NCI-H128 (cell line): ENCODE measurements at regions not wholly inside any gene's neighbourhood (a gene's known extent, or its start where the extent isn't known, plus 50 kb on each side); places are given as distances from the start of the nearest gene placed in this dataset.
"Not testable (repeated sequence)": the region's sequence is repeated elsewhere in the genome, so short reads cannot be mapped to it uniquely, and the experiment has no call there.

Experiments used
- DNase-seq: peaks from one replicate; lab custom pipeline; 2025; ENCODE audit not compliant: unreplicated experiment; lab: John Stamatoyannopoulos, UW

DNA sequence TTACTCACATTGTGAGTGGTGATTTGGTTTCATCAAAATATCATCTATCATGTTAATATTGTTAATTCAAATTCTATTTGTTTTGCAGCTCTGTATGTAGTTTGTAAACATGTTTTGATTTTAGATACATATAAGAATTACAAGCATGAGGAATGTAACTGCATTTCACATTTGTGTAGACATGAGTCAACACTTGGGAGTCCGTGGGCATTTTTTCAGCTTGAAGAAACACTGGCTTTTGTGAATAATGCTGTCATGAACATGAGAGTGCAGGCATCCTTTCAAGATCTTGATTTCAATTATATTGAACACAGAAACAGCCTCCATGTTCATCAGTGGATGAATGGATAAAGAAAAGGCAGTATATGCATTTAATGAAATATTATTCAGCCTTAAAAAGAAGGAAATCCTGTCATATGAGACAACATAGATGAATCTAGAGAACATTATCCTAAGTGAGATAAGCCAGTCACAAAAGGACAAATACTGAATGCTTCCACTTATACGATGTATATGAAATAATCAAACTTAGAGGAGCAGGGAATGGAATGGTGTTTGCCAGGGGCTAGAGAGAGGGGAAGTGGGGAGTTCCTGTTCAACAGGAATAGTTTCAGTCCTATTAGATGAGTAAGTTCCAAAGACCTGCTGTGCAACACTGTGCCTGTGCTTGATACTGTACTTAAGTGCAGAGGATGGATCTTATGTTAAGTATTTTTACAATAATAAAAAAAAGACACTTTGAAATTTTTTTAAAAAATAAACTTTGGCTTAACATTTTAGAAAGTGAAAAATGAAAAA lies 194.9 kb downstream of the LRATD1 start:
- DNase-seq = no peak

DNA sequence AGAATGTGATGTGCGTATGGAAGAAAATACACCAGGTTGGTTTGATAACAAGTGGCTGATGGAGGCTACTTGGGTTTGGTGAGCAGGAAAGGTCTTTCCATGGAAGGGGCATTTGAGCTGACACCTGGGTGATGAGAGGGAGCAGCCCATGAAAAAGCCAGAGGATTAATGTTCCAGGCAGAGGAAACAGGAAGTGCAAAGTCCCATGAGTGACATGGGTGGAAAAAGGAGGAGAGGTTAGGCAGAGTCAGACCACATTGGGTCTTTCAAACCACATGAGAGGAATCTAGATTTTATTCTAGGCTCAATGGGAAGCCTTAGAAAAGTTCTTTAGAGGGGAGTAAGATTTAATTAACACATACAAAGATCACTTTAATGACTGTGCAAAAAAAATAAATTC lies 195.7 kb downstream of the LRATD1 start:
- no peak for DNase-seq

- DNase-seq = no peak
Measured at GRCh38 chr2:14828968-14829367, 196.5 kb downstream of the LRATD1 start.

DNA sequence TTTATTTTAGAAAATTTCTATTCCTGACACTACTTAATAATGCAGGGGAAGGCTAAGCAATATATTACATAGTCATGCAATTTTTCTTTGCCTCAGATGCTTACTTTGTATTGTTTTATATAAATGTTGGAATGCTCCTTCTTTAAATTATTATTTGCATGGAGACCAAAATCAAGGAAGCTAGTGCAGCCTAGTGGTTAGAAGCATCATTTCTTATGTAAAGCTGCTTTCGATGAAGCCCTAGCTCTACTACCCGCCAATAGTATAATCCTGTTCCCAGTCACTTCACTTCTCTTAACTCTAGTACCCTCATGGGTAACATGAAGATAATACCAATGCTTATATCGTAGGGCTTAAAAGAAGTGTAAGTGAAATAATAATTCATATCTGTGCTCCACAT lies 198.9 kb downstream of the LRATD1 start:
- no peak for DNase-seq

- no peak for DNase-seq
Measured at GRCh38 chr2:14843507-14844204, 211.1 kb downstream of the LRATD1 start.

- no peak for DNase-seq
Measured at GRCh38 chr2:14855751-14856150, 223.2 kb downstream of the LRATD1 start.

GRCh38 chr2:14861181-14861580 lies 228.7 kb downstream of the LRATD1 start:
- DNase-seq = no peak

DNA sequence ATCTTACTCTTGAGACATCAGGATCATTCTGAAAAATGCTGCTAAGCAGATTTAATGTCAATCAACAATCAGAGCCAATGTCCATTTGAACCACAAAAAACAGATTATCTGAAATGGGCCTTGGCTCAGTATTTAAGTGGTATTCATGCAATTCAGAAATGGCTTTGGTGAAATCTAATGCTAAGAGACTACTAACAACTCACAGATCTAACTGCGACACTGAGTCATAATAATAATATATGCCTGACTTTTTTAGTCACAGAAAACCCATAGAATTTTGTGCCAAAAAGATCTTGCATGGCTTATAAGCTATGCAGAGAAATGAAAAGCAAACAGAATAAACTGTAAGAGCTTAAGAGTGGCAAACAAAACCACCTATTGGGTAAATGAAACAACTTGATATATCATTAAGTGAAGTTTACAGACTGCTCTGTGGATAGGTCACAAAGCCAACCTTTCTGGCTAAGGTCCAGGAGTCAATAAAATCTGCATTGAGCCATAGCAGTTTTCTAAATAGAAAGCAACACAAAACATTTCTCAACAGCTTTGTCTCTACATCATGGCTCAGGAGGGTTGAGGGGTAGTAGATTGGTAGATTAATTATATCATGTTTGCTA lies 234.3 kb downstream of the LRATD1 start:
- DNase-seq = peak; percentile 82

DNA sequence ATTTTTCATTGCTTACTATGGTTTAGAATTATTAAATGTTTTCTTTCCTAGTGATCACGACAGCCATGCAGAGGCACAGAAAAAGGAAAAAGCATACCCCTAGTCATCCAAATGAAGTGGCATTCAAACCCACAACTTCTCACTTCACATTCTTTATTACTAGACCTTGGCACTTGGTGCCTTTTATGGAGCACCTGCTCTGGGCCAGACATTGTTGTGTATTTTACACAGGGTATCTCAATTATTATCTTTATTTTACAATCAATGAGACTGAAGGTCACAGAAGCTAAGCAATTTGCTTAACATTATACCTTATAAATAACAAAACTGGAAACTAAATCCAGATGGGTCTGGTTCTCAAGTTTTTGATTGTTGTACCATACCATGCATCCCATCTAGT lies 235.3 kb downstream of the LRATD1 start:
- DNase-seq = no peak

DNA sequence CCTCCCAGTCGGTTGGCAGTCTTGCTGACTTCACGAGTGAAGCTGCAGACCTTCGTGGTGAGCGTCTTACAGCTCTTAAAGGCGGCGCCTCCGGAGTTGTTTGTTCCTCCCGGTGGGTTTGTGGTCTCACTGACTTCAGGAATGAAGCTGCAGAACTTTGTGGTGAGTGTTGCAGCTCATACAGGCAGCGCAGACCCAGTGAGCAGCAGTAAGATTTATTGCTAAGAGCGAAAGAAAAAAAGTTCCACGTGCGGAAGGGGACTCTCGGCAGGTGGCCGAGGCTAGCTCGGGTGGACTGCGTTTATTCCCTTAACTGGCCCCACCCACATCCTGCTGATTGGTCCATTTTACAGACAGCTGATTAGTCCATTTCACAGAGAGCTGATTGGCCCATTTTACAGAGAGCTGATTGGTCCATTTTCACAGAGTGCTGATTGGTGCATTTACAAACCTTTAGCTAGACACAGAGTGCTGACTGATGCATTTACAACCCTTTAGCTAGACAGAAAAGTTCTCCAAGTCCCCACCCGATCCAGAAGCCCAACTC lies 240.3 kb downstream of the LRATD1 start:
- DNase-seq = no peak

DNA sequence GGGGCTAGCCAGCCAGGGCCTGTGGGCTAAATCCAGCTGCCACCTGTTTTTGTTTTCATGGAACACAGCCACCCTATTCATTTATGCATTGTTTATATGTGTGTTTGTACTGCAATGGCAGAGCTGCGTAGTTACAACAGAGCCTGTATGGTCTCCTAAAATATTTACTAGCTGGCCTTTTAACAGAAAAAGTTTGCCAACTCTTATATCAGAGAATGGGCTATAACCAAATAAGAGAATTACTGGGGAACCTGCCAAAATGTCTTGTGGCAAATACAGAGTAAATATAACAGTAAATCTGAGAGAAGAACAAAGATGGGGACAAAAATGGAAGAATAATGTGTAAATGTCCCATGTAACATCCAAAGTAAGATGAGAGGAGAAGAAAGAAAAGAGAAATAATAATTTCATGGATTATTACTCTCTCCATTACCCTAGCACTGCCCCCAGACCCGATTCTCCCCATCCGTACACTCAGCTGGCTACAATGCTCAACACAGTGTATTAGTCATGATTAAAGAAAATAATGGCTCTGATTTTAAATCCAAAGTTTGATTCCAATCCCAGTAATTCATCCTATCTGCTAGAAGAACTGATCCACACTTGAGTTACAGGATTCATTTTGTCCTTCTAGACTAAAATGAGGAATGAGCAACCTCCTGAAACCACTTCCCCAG lies 249.3 kb downstream of the LRATD1 start:
- no peak for DNase-seq

DNA sequence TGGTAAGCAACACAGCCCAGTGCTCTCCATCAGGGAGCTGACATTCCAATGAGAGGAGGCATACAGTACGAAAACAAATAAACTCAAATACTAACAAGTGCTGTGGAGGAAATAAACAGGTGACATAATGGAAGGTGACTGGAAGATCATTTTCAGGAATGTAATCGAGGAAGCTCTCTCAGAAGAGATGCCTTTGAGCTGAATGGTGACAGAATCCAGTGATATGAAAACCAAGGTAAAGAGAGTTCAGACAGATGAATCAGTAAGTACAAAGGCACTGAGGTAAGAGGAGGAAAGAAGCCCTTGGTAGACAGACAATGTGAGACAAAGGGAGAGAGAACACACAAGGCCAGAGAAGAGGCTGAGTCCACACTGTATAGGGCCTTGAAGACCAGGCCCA lies 252.1 kb downstream of the LRATD1 start:
- no peak for DNase-seq

DNA sequence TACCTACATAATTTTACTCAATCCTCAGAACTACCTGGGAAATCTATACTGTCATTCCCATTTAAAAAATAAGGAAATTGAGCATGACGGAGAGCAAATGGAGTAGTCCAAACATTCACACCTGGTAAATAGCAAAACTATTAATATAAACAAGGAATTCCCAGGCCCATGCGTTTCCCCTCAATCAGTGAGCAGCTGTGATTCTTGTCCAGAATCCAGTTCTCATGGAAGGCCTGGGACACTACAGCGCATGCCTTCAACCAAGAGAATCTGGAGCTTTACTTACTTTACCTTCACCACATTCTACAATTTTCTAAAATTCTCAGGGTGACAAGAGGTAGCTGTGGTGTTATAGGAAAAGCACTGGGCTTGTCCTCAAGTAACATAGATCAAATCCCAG lies 259.0 kb downstream of the LRATD1 start:
- DNase-seq = no peak

GRCh38 chr2:14896330-14897030 lies 264.0 kb downstream of the LRATD1 start:
- no peak for DNase-seq

DNA sequence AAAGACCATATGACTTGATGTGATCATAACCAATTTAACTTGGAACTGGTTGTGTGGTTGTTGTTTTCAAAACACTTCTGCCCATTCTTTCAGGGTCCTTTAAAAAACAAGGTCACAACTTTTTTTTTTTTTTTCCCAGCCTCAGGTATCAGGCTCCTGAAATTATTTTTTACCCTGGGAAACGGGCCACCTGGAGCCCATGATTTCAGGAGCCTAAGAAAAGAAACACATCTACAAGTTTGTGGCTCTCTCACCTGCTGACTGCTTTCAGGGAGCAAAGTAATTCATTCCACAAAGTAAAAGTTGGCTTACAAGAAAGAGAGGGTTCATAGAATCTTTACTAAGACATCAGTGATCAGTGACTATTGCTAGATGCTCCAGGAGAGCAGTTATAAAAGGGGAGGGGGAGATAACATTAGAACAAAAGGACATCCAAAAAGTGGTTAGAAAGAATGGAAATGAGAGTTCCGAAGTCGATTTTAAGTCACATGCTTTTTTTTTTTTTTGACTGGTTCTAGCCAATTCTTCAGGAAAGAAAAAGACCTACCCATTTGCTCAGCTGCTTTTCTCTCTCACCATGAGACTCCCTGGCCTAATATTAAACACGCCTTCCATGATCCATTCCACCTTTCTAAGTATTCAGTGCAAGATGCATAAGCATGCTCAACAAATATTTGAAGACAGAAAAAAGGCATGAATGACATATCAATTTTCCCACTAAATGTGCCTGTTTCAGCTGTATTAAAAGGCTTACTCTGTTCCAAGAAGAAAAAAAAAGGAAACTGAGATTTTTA lies 267.3 kb downstream of the LRATD1 start:
- no peak for DNase-seq

DNA sequence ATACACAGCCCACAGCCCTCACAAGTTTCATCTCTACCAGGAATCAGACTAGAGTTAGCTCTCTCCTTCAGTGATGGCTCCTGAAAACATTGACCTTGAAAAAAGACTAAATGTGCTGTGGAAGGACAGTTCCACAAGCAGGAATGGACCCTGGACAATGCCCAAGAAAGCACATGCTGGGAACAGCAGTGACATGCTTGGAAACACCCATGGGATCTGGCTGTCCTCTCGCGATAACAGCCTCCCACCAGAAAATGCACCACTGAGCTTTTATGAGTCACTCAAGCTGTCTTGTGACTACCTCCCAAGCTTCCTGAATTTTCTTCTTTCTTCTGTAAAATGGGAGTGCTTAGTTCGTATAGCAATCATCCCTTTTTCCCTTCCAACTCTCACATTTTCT lies 269.2 kb downstream of the LRATD1 start:
- no peak for DNase-seq

- DNase-seq = no peak
Measured at GRCh38 chr2:14902953-14903352, 270.4 kb downstream of the LRATD1 start.

DNA sequence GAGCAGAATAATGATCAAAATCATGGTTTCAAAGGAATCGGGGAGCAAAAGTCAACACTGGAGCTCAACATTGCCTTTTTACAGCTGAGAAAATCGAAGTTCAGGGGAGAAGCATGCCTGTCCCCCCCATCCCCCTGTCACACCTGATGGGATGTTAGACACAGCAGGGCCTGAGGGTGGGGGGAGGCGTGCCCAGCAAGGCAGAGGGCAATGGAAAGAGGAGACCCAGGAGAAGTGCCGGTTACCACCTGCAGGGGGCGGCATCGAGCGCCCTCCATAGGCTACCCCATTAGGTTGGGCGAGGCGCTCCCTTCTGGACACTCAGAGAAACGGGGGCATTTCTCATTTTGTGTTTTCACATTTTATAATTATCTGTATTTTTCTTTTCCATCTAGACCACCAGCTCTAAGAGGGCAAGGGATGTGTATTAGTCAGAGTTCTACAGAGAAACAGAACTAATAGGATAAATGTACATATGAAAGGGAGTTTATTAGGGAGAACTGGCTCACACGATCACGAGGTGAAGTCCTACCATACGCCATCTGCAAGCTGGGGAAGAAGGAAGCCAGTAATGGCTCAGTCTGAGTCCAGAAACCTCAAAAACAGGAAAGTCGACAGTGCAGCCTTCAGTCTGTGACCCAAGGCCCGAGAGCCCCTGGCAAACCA lies 271.3 kb downstream of the LRATD1 start:
- DNase-seq = no peak

- not testable (repeated sequence) for DNase-seq
Measured at GRCh38 chr2:14904378-14904777, 271.9 kb downstream of the LRATD1 start.
